Stomach (tissue), 8 donors: ENCODE measurements at regions not wholly inside any gene's neighbourhood (a gene's known extent, or its start where the extent isn't known, plus 50 kb on each side); places are given as distances from the start of the nearest gene placed in this dataset.

Source experiments
- DNase-seq, 2 donors: peaks; one replicate each; pipeline versions ENCODE4 v3.0.0 to v3.0.0-alpha.2; 2013 to 2019
- H3K27ac ChIP-seq, 5 donors: fragments of 200-600 bp in 4 of 5; sonication (generic) in 4 of 5; one replicate each; pipeline ENCODE4 v1.5.1; 2013 to 2019; ENCODE audit warnings: mild to moderate bottlenecking in 1 of 5, moderate library complexity in 1 of 5
- H3K27me3 ChIP-seq, 3 donors: fragments of 200-600 bp; sonication (generic); one replicate each; pipeline ENCODE4 v1.5.1; 2017 to 2019; ENCODE audit warnings: mixed run types in 1 of 3
- H3K36me3 ChIP-seq, 4 donors: fragments of 200-600 bp; sonication (generic); 1 replicate in 3 of 4; 2 replicates in 1 of 4; pipeline ENCODE4 v1.5.1; 2016 to 2019
- H3K4me1 ChIP-seq, 4 donors: fragments of 200-600 bp; sonication (generic); one replicate each; pipeline ENCODE4 v1.5.1; 2016 to 2019
- H3K4me3 ChIP-seq, 4 donors: fragments of 200-600 bp; sonication (generic) in 3 of 4; one replicate each; pipeline ENCODE4 v1.5.1; 2016 to 2019; ENCODE audit warnings: mild to moderate bottlenecking in 1 of 4
- H3K9me3 ChIP-seq, 4 donors: fragments of 200-600 bp; sonication (generic); one replicate each; pipeline ENCODE4 v1.5.1; 2016 to 2019
- EP300 ChIP-seq: sonication (generic); formaldehyde crosslinking; IDR thresholded peaks from one replicate; pipeline ENCODE4 v1.6.1; 2017; ENCODE audit warnings: antibody characterized with exemption
- POLR2A ChIP-seq, 4 donors: fragments of 450-650 bp; IDR thresholded peaks; one replicate each; pipeline ENCODE4 v1.6.1; 2016; ENCODE audit warnings: antibody characterized with exemption in 4 of 4, control low read depth in 2 of 4, mild to moderate bottlenecking in 1 of 4, moderate library complexity in 1 of 4
- POLR2AphosphoS5 ChIP-seq, 3 donors: sonication (generic); formaldehyde crosslinking; IDR thresholded peaks; one replicate each; pipeline ENCODE4 v1.6.1; 2016; ENCODE audit warnings: antibody characterized with exemption in 3 of 3
- WGBS, 5 donors: extraction: QIAGEN DNeasy Blood & Tissue Kit in 3 of 5; methylation state at CpG; one replicate each; pipeline versions ENCODE4 v1.1.5 to v1.1.7; 2013 to 2018; 5-methylcytosine and 5-hydroxymethylcytosine counted together
- intact Hi-C: fragments of 100-400 bp; cut with DNase I; formaldehyde crosslinking; loops from one replicate; pipeline ENCODE4 v1.15.1; 2023; ENCODE audit warnings: low total_unique reads
- TF ChIP-seq, protein P1 (sequence below), 7 experiments: fragments of 450-650 bp in 4 of 7; fragments of 200-600 bp in 3 of 7; sonication (generic) in 3 of 7; IDR thresholded peaks; one replicate each; pipeline ENCODE4 v1.5.1; 2016 to 2019; ENCODE audit warnings: antibody characterized with exemption in 7 of 7, control low read depth in 2 of 7, mild to moderate bottlenecking in 1 of 7
- donor health status: healthy with polysubstance abuse.
- donor health status: Bipolar disorder and iron deficiency.
- donor health status: healthy.

DNA sequence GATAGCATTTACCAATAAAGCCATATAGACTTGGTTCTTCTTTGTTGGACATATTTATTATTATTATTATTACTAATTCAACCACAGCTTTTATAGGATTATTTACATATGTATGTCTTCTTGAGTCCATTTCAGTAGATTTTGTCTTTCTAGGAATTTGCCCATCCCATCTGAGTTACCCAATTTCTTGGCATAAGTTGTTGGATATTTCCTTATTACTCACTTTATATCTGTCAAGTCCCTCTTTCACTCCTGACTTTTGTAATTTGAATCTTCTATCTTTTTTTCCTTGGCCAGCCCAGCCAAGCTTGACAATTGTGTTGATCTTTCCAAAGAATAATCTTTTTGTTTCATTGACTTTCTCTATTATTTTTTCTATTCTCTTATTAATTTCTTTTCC, 543.7 kb downstream of the SUCLG1 start:
- Histone ChIP-seq H3K27ac (no peak overlapping the region), H3K36me3 (no peaks in the 10 kb centered on the region), H3K4me1 (no peaks in the 10 kb centered on the region), H3K9me3 (no peaks in the 10 kb centered on the region), H3K27me3 (no peaks in the 10 kb centered on the region), H3K4me3 (no peak overlapping the region)
- TF ChIP-seq, protein P1, sequence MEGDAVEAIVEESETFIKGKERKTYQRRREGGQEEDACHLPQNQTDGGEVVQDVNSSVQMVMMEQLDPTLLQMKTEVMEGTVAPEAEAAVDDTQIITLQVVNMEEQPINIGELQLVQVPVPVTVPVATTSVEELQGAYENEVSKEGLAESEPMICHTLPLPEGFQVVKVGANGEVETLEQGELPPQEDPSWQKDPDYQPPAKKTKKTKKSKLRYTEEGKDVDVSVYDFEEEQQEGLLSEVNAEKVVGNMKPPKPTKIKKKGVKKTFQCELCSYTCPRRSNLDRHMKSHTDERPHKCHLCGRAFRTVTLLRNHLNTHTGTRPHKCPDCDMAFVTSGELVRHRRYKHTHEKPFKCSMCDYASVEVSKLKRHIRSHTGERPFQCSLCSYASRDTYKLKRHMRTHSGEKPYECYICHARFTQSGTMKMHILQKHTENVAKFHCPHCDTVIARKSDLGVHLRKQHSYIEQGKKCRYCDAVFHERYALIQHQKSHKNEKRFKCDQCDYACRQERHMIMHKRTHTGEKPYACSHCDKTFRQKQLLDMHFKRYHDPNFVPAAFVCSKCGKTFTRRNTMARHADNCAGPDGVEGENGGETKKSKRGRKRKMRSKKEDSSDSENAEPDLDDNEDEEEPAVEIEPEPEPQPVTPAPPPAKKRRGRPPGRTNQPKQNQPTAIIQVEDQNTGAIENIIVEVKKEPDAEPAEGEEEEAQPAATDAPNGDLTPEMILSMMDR (IDR thresholded peaks at IDR 0.05), result no peak
- TF ChIP-seq EP300 (no peak), POLR2AphosphoS5 (IDR thresholded peaks at IDR 0.05) (no peak), POLR2A (IDR thresholded peaks at IDR 0.05) (no peak)
- intact Hi-C loops, result no loop called here
- DNase-seq, result no peak

DNA sequence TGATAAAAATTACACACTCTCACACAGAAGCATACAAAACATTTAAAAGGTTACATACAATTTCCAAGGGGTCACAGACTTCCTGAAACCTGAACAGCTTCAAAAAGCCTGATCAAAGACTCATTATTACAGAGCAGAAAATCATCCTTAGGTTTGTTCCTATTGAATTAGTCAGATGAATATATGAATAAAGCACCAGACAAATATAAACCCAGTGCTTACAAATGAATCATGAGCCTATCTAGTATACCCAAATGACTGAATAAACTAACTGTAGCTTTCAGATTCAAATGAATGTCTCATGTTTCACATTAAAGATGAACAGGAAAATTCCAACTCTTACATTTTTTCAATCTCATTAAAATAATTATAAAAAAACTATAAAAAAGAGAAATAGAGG, 550.3 kb downstream of the SUCLG1 start:
- H3K27ac ChIP-seq, result no peak overlapping the region
- DNase-seq, result no peak
- no peaks in the 10 kb centered on the region for H3K27me3 ChIP-seq
- no peaks in the 10 kb centered on the region for H3K36me3 ChIP-seq
- H3K9me3 ChIP-seq, result no peaks in the 10 kb centered on the region
- intact Hi-C loops, result no loop called here
- H3K4me3 ChIP-seq, result no peak overlapping the region
- TF ChIP-seq EP300 (no peak), POLR2AphosphoS5 (IDR thresholded peaks at IDR 0.05) (no peak), POLR2A (IDR thresholded peaks at IDR 0.05) (no peak)
- TF ChIP-seq, protein P1 (IDR thresholded peaks at IDR 0.05), result no peak
- H3K4me1 ChIP-seq, result no peaks in the 10 kb centered on the region

DNA sequence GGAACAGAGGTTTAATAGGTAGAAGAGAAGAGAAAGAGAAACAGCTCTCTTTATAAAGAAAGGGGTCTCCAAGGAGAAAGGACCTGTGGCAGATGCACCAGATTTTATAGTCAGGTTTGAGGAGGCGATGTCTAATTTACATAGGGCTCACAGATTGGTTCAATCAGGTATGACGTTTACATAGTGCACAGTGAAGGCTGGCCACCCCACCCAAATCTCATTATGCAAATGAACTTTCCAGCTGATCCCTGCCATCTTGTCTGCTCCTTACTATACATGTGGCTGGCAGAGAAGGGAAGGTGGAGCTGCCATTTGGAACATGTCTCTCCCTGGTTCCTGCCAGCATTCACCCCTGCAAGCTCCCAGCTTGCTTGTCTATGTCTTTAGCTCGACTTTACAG, 557.8 kb downstream of the SUCLG1 start:
- no peak overlapping the region for H3K27ac ChIP-seq
- H3K9me3 ChIP-seq, result no peaks in the 10 kb centered on the region
- H3K4me3 ChIP-seq, result no peak overlapping the region
- H3K27me3 ChIP-seq, result no peaks in the 10 kb centered on the region
- no peak for DNase-seq
- intact Hi-C loops, result no loop called here
- WGBS, 5 donors, result 61 to 75% (median 69%) methylated on average over 3 of the region's 3 CpGs
- no peaks in the 10 kb centered on the region for H3K4me1 ChIP-seq
- no peaks in the 10 kb centered on the region for H3K36me3 ChIP-seq
- TF ChIP-seq EP300, result no peak
- TF ChIP-seq POLR2AphosphoS5 (IDR thresholded peaks at IDR 0.05), result no peak
- no peak for TF ChIP-seq POLR2A (IDR thresholded peaks at IDR 0.05)
- TF ChIP-seq, protein P1 (IDR thresholded peaks at IDR 0.05), result no peak

DNA sequence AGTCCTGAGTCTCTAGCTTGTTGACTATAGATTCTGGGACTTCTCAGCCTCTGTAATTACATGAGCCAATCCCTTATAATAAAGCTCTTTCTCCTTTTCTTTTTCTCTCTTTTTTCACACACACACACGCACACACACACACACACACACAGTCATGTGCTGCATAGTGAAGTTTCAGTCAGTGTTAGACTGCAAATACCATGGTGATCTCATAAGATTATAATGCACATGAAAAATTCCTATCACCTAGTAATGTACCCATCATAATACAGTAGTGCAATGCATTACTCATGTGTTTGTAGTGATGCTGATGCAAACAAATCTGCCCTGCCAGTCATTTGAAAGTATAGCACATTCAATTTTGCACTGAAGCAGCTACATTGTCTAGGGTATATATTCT, 558.2 kb downstream of the SUCLG1 start:
- TF ChIP-seq POLR2AphosphoS5 (IDR thresholded peaks at IDR 0.05) (no peak), EP300 (no peak), POLR2A (IDR thresholded peaks at IDR 0.05) (no peak)
- TF ChIP-seq, protein P1 (IDR thresholded peaks at IDR 0.05), result no peak
- Histone ChIP-seq H3K4me3 (no peak overlapping the region), H3K27me3 (no peaks in the 10 kb centered on the region), H3K36me3 (no peaks in the 10 kb centered on the region), H3K4me1 (no peaks in the 10 kb centered on the region), H3K27ac (no peak overlapping the region), H3K9me3 (no peaks in the 10 kb centered on the region)
- no peak for DNase-seq
- 48 to 100% (median 87%) methylated on average over 1 of the region's 1 CpG for WGBS, 5 donors
- intact Hi-C loops, result no loop called here

DNA sequence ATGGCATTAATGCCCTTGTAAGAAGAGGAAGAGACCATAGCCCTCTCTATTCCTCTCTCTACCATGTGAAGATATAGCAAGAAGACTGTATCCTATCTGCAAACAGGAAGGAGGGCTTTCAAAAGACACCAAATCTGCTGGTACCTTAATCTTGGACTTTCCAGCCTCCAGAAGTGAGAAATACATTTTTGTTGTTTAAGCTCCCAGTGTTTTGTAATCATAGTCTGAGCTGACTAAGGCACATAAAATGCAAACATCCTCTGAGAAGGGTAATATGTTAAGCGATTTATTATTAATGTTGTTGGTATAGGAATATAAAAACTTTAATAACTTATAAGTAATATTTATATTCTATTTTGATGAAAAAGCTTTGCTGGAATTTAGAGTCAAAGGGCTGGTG, 559.8 kb downstream of the SUCLG1 start:
- intact Hi-C loops, result no loop called here
- Histone ChIP-seq H3K9me3 (no peaks in the 10 kb centered on the region), H3K4me1 (no peaks in the 10 kb centered on the region), H3K27ac (no peak overlapping the region), H3K36me3 (no peaks in the 10 kb centered on the region), H3K27me3 (no peaks in the 10 kb centered on the region), H3K4me3 (no peak overlapping the region)
- DNase-seq, result no peak
- TF ChIP-seq EP300, result no peak
- no peak for TF ChIP-seq POLR2AphosphoS5 (IDR thresholded peaks at IDR 0.05)
- TF ChIP-seq, protein P1 (IDR thresholded peaks at IDR 0.05), result no peak
- no peak for TF ChIP-seq POLR2A (IDR thresholded peaks at IDR 0.05)
- 79 to 91% (median 90%) methylated on average over 1 of the region's 1 CpG for WGBS, 5 donors
